Left hindlimb (tissue), 1 donor: ENCODE measurements at regions not wholly inside any gene's neighbourhood (a gene's known extent, or its start where the extent isn't known, plus 50 kb on each side); places are given as distances from the start of the nearest gene placed in this dataset.

Experiments used
- DNase-seq: peaks from one replicate; pipeline ENCODE4 v3.0.0-alpha.2; 2018

DNA sequence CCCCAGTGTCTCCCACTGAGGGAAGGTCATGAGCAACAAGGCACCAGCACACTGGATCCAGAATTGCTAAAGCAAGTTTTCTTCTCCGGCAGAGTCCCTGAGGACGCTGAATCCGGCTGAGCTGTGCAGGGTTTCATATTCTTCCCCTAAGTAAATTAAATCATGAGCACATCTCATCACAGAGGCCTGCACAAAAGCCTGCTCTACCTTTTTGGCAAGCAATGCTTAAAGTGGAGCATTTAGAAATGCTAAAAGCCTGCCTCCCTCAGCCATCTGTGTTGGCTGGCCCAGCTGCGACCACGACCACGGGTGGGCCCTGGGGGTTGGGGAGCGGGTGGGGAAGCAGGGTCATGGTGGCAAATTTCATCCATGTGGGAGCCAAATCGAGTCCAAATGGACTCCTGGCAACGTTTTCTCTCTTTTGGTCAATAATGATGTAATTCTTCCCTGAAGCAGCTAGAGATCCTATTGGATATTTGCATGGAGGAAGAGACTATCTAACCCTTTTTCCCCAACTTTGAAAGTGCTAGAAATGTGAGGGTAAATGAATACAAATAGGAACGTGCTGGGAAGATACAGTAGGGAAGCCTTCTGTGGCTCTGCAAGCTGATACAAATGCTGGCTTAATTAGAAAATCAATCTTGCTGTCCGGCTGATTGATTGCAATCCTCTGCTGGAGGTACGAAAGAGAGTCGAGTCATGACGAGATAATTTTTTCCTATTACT is 532.8 kb upstream of the TBL1XR1 start:
- peak; percentile 90 for DNase-seq

DNA sequence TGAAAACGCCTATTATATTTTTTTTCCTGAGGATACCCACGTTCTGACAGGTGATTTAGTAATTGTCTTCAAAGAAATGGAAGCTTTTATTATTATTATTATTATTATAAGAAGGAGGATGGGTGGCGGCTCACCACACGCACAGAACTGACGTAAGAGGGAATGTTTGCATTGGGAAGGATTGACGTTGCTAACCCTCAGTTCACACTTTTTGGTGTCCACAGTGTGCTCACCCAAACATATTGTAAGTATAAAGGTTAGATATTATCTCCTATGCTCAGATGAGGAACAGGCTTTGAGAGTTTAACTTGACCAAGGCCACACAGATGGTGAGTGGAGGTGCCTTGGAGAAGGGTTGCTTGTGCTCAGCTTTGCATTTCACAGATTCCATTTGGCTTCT is 533.5 kb upstream of the TBL1XR1 start:
- DNase-seq, result no peak

DNA sequence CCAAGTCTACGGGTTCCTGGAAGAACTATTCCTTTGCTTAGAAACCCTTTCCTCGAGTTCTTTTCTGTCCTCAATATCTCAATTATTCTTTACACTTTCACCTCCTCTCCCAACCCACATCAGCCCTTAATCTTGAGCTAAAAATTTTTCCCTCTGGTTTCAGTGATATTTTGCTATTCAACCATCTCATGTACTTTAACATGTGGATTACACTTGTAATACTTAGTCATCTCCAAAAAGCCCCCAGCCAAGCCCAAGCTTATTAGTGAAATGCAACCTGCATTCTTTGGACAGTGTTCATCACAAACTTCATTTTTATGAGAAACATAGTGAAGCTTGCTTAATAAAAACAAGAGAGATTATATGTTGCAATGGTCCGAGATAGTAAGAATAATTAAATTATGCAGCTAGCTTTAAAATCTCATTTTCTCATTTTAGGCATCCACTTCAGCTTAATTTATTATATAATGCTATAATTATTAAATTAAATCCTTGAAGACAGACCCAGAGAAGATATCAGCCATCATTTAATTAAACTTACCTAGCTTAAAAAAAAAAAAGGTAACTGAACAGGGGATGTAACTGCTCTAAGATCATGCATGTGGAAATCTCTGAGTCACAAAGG is 534.5 kb upstream of the TBL1XR1 start:
- no peak for DNase-seq

DNA sequence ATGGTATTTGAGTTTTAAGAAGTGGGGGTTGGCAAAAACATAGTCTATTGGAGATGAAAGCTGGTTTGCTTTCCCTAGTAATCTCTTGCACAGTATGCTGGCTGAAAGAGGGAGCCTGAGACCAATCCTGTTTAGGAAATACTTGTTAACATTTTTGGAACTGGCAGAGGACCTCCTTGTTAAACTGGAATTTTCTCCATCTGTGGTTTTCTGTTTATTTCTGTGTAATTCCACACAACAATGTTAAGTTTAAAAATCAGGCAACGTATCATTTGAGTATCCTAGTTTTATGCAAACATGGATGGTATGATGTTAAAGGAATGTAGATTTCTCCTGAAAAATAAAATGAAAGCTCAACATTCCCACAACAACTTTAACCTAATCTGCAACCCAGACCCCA is 536.0 kb upstream of the TBL1XR1 start:
- no peak for DNase-seq

DNA sequence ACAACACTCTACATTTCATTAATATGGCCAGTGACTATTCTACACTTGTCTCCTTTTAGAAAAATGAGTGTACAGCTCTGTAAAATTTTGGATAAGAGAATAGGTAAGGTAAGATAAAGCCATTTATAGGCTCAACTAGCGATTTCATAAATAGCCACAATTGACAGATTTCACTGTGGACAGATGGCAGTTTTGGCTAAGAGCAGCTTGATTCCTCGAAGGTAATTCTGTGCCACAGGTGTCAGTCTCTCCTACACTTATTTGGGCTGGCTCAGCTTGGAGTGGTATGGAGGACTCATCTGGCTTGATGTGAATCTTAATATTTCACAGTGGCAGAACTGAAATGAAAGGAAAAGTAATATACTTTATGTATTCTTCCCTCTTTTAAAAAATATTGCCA is 536.7 kb upstream of the TBL1XR1 start:
- no peak for DNase-seq

DNA sequence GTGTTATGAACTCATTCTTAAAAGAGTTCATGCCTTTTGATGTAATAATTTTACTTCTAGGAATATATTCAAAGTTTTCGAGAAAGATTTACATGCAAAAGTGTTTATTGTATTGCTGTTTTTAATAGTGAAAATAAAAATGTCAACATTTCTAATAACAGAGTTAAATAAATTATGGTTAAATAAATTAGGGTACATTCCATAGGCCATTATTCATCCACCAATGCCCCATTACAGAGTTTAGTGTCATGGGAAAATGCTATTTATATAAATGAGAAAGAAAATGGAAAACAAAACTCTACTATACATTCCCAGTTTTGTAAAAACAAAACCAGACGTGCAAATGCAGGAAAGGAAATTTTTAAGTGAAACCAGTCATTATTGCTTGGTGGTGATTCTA is 538.1 kb upstream of the TBL1XR1 start:
- no peak for DNase-seq

DNA sequence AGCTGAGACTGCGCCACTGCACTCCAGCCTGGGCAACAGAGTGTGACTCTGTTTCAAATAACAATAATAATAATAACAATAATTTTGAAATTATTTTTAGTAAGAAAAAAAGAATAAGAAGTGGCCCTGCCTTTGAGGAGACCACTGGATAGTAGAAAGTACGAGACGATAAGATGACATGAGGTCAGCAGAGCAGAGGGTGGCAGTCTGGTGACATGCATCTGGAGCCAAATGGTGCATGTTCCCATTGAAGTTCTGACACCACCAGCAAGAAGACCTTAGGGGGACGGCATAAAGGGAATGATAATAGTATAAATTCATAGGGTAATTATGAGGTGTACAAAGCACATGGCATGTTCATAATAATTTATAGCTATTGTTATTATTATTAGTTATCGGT is 542.2 kb upstream of the TBL1XR1 start:
- DNase-seq, result no peak

DNA sequence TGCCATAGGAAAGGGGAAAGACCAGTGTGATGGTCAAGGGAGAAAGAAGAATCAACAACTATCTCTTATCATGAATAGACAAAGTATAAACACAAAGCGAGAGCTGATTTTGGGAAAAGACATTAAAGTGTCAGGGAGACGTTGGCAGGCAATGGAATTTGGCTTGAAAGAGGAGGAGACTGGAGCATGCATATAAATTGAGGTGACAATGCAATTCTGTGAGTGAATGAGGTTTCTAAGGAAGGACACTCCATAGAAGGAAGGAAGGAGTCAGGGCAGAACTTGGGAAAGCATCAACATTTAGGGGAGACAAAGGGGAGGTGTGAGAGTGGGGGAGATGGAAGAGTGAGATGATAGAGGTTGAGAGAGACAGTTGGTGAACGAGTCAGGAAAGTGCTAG is 543.0 kb upstream of the TBL1XR1 start:
- no peak for DNase-seq

DNA sequence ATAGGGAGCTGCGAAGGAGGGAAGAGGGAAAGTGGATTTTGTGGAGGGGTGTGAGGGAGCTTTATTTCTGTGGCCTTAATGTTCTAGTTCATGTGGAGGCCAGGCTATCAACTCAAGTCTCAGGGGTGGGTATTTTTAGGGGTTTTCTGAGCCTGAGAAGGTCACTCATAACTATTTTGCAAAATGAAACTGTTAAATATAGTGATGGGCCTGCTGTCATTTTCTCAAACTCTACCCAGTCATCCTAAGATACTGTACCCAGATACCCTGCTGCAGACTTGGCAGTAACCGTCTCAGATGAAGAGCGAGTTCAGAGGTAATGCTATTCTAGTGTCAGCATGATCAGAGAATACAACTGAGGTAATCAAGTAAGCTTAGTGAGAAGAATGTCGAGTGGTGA is 545.0 kb upstream of the TBL1XR1 start:
- DNase-seq, result no peak

DNA sequence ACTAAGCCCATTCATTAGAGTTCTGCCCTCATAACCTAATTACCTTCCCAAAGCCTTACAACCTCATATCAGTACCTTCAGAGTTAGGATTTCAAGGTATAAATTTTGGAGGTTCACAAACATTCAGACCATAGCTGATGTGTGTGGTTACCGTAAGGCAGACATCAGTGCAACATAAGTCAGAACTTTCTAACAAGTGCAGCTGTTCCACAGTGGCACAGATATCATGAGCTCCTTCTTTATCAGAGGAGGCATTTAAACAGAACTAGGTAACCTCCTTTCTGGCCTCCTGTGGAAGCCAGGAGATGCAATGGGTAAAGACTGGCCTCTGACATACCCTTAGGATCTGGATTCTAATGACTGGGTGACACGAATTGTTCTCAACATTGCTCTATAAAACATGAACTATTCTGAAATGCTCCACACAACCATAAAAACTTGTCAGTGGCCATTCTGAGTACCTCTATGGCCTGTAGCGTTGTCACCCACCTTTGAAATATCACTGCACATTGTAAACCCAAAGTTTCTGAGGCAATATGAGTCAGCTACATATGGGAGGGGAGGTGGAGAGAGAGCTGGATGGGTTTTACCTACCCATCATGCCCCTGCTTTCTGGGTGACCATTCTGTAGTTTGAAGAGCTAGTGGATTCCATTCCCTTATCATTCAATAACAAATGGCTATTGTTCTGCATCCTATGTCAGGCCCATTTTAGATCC is 546.0 kb upstream of the TBL1XR1 start:
- DNase-seq, result no peak

DNA sequence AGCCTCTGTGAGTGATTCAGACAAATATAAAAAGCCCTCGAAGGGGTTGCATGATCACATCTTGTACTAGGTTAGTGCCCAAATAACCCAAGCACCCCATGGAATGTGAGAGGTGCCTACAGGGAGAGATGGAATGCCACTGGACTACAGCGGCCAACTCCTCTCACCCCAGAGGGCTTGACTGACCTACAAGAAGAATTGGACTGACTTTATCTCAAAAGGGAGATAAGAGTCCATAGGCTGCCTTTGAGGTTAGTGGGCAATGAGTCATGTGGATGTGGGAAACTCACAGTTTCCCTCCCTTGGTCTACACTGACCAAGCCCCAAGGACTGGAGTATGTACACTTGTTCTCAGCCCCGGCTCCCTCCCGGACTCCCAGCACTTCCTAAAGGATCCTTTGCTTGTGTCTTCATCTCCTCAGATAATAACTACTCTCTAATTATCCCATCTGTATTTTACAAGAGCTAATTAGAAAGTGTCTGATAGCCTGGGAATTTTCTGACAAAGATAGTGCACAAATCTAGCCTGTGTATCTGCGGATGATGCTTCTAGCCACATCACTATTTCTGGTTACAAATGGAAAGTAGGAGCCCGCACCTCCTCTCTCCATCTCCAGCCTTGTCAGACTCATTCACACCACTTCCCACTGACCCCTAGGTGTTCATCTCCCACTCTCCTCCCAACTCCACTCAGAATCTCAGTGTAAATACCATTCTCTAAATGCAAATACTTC is 547.8 kb upstream of the TBL1XR1 start:
- no peak for DNase-seq

DNA sequence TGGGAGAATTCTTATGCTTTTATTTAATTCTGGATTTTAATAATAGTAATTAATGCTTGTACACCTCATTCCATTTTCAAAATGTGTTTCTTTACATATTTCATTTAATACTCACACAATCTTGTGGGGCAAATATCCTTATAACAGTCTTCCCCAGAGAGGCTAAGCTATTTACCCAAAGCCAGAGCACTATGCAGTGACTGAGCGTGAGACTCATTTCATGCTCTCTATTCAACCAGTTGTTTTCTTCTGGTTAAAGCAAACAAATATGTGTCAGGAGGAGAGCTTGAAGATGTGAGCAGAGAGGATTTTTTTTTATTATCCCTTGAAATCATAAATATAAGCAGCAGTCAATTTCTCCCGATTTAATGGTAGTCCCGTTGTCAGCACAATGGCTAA is 548.3 kb upstream of the TBL1XR1 start:
- DNase-seq, result no peak

DNA sequence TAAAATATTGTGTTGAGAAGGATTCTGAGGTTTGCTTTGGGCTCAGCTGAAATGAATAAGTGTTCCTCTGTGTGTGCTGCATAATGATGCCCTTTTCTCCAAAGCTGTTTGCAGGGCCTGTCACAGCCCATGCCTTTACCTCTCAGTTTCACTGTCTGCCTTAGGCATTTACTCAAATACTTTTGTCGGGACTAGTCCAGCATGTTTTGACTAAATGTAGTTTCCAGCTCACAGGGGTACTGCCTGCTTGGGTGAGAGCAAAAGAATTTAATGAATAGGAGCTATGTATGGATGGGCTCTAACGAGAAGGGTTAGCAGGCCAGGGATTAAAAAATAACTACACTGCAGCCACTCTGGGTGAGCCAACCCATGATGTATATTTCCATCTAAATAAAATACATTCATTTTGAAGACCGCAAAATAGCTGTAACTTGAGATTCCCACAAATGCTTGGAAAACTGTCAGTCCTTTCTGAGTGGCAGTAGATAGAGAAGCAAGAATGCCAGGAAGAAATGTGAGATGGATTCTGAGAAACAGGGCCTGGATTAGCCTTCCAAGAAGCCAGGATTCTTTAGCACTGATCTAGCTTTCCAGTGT is 549.2 kb upstream of the TBL1XR1 start:
- peak; percentile 53 for DNase-seq

DNA sequence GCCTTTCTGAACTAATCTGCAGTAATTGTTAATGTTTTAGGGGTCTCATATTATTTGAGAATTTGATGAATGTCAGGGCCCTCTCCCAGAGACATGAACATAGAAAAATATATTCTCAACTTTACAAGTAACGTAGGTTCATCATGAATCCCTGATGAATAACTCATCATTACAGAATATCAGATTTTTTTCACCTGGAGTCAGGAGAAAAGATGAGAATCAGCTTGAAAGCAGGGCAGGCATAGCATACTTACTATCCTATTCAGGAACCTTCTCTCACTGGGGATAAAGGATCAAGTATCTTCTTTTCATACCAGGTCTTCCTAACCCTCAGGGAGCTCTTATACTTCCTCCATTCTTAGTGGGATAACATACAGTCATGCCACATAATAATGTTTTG is 552.6 kb upstream of the TBL1XR1 start:
- DNase-seq, result no peak

DNA sequence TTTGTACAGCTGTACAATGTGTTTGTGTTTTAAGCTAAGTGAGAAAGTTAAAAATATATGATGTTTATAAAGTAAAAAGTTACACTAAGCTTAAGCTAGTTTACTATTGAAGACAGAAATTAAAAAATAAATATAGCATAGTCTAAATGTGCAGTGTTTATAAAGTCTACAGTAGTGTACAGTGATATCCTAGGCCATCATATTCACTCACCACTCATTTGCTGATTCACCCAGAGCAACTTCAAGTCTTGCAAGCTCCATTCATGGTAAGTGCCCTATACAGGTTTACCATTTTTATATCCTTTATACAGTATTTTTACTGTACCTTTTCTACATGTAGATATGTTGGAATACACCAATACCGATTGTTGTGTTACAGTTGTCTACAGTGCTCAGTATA is 553.2 kb upstream of the TBL1XR1 start:
- no peak for DNase-seq

DNA sequence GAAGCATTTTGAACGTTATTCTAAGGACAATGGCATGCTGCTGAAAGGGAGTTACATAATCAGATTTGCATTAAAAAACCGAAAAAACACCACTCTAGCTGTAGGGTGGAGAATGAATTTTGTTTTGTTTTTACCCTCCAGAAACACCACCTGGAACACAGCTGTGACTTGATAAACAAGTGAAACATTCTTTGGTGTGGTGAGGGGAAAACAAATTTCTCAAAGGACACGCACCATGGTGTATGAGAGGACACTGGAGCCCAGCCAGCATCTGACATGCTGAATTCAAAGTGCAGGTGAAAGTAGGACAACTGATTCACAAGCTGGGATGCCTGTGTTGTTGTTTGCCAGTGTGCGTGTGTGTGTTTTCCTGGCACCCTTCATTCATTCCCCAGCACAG is 554.5 kb upstream of the TBL1XR1 start:
- no peak for DNase-seq

DNA sequence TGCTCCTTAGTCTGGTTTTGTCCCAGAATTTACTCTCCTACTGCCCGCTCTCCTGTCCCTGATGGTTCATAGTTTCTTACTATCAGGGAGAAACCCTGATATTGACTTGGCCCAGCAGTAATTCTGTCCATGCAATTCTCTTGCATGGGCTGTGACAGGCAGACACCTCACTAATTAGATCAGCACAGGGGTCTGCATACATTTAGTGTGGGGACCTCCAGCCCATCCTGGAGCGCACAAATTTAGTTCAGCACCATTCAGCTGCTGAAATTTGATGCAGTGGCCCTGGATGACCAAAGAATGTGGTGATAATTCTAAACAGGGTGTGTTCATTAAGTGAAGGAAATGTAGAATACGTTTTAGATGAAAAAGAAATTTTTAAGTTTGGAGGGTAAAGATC is 555.5 kb upstream of the TBL1XR1 start:
- no peak for DNase-seq

DNA sequence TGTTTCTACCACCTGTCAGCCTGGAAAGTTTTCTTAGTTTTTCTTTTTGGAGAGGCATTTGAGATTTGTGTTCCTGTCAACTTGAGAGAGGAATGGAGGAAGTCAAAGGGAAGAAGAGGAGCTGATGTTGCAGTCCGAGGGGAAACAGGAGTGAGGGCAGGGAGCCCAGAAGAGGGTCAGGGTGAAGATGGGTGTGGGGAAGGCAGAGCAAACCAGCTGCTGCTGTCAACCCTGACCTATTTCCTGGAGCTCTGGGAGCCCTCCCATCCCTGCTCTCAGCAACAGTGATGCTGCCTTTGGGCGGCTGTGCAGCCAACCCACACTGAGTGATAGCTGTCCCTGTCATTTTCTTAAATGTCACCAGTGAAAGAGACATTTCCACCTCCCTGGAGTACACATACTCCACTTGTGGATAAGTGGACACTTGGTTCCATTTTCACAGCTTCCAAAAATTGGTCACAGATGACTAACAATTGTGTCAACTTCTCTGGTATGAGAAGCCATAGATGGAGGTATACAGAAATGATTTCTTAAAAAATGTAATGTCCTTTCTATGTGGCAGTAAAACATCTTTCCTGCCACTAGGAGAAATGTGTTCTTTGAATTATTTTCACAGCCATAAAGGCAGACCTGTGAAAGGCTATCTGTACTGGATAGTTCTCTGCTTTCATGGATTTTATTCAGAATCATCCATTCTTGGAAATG is 556.3 kb upstream of the TBL1XR1 start:
- peak; percentile 58 for DNase-seq

DNA sequence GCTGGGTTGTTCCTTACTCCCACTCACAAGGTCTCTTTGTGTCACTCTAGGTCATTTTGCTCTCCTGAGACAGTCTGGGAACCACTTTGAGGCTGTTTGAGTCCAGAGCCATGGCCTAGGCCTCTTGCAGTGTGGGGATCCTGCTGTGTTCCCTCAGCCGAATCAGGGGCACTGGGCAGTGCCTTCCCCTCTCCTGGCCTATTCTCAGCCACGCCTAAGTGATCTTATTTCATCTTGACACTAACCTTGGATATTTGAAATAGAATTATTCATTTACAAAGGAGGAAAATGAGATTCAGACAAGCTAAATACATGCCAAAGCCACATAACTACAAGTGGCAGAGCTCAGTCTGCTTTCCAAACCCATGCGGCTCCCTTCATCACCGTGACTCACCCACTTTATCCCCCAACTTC is 557.2 kb upstream of the TBL1XR1 start:
- no peak for DNase-seq

DNA sequence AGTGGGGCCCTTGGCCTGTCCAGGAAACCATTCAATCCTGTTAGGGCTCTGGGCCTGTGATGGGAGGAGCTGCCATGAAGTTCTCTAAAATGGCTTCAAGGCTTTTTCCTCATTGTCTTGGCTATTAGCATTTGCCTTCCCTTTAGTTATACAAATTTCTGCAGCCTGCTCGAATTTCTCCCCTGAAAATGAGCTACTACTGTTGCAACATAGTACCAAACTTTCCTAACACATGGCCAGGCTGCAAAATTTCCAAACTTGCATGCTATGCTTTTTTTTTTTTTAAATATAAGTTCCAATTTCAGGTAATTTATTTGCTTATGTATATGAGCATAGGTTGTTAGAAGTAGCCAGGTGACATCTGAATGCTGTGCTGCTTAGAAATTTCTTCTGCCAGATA is 560.8 kb upstream of the TBL1XR1 start:
- DNase-seq, result no peak

DNA sequence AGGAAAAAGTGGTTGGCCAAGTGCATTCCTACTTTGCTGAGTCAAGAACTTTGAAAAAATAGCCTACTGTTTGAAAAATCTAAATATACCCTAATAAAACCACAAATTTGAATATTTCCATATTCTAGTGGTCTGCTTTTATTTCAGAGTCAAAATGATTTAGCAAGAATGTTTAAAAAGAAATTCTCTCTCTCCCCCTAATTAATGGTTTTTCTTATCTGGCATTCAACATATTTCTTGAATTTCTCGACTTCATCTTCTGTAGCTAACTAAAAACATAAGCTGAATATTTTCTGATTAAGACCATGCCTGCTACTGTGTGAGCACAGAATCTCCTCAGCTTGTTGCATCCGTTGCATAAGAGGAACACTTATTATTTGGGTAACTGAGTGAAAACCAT is 563.5 kb upstream of the TBL1XR1 start:
- DNase-seq, result no peak

DNA sequence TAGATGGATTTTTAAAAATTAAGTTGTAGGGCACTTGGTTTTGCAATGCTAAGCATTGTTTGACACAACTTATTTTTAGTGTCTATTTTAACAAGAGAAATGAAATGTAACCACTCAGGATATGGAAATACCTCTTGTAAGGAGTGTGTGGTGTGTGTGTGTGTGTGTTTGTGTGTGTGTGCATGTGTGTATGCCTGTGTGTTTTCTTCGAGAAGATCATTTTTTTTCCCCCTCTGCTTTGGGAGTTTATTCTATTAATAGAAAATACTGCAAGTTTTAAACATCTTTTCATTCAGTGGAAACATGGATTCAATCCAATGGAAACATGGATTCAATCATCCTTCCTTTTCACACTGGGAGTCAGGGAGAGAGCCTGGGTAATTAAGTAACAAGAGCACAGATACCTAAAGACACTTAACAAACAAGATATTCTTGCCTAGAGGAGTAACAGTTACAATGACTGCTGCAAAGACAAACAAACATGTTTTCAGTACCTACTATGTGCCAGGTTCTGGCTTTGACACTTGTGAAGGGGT is 567.2 kb upstream of the TBL1XR1 start:
- DNase-seq, result no peak
